ENCODE measurements at regions not wholly inside any gene's neighbourhood (a gene's known extent, or its start where the extent isn't known, plus 50 kb on each side); places are given as distances from the start of the nearest gene placed in this dataset.

GRCh38 chr9:80926611-80927010 lies 762.7 kb downstream of the TLE1 start:
- no peaks in the 10 kb centered on the region for H3K4me1 ChIP-seq (replicated peaks in 1 of 2)
- no peak for DNase-seq
- no peak overlapping the region for H3K27ac ChIP-seq
- H3K9me3 ChIP-seq (replicated peaks in 1 of 3) = no peaks in the 10 kb centered on the region
- no peak for TF ChIP-seq POLR2A (IDR thresholded peaks at IDR 0.05)
- TF ChIP-seq CTCF (IDR thresholded peaks at IDR 0.05) = no peak
- 81 to 89% (median 84%) methylated on average over 3 of the region's 3 CpGs for WGBS, 4 donors
- no peaks in the 10 kb centered on the region for H3K36me3 ChIP-seq (replicated peaks in 1 of 2)
- intact Hi-C loops (cut with DNase I) = no loop called here
- no peaks in the 10 kb centered on the region for H3K27me3 ChIP-seq
- no peak overlapping the region for H3K4me3 ChIP-seq

GRCh38 chr9:80922544-80922943 lies 766.8 kb downstream of the TLE1 start:
- WGBS, 4 donors = 57 to 69% (median 66%) methylated on average over 3 of the region's 3 CpGs
- intact Hi-C loops (cut with DNase I) = no loop called here
- no peak for TF ChIP-seq POLR2A (IDR thresholded peaks at IDR 0.05)
- no peak for TF ChIP-seq CTCF (IDR thresholded peaks at IDR 0.05)

GRCh38 chr9:80906728-80907127 lies 782.6 kb downstream of the TLE1 start:
- no peaks in the 10 kb centered on the region for H3K36me3 ChIP-seq (replicated peaks in 1 of 2)
- WGBS, 4 donors = 87 to 93% (median 91%) methylated on average over 10 of the region's 10 CpGs
- no peaks in the 10 kb centered on the region for H3K27me3 ChIP-seq
- H3K9me3 ChIP-seq (replicated peaks in 1 of 3) = no peaks in the 10 kb centered on the region
- H3K4me1 ChIP-seq (replicated peaks in 1 of 2) = no peaks in the 10 kb centered on the region
- no peak overlapping the region for H3K27ac ChIP-seq
- intact Hi-C loops (cut with DNase I) = no loop called here
- no peak overlapping the region for H3K4me3 ChIP-seq
- no peak for DNase-seq
- TF ChIP-seq CTCF (IDR thresholded peaks at IDR 0.05) (no peak), POLR2A (IDR thresholded peaks at IDR 0.05) (no peak)

More at GRCh38 chr9:80922544-80922943, 766.8 kb downstream of the TLE1 start:
- no peak for DNase-seq
- Histone ChIP-seq H3K4me1 (replicated peaks in 1 of 2) (no peaks in the 10 kb centered on the region), H3K36me3 (replicated peaks in 1 of 2) (no peaks in the 10 kb centered on the region), H3K27ac (no peak overlapping the region), H3K9me3 (replicated peaks in 1 of 3) (no peaks in the 10 kb centered on the region), H3K27me3 (no peaks in the 10 kb centered on the region), H3K4me3 (no peak overlapping the region)

GRCh38 chr9:80899208-80899607 lies 790.1 kb downstream of the TLE1 start:
- H3K27me3 ChIP-seq = no peaks in the 10 kb centered on the region
- H3K4me3 ChIP-seq = no peak overlapping the region
- intact Hi-C loops (cut with DNase I) = no loop called here
- no peaks in the 10 kb centered on the region for H3K4me1 ChIP-seq (replicated peaks in 1 of 2)
- H3K36me3 ChIP-seq (replicated peaks in 1 of 2) = no peaks in the 10 kb centered on the region
- no peaks in the 10 kb centered on the region for H3K9me3 ChIP-seq (replicated peaks in 1 of 3)
- no peak overlapping the region for H3K27ac ChIP-seq
- DNase-seq = no peak
- TF ChIP-seq POLR2A (IDR thresholded peaks at IDR 0.05) (no peak), CTCF (IDR thresholded peaks at IDR 0.05) (no peak)

Measured in adrenal gland (tissue), 9 donors.